Esophagus muscularis mucosa (tissue), 3 donors: ENCODE measurements at regions not wholly inside any gene's neighbourhood (a gene's known extent, or its start where the extent isn't known, plus 50 kb on each side); places are given as distances from the start of the nearest gene placed in this dataset.

Source experiments
- CTCF ChIP-seq, 3 experiments: fragments of 200-600 bp in 2 of 3; fragments of 450-650 bp in 1 of 3; sonication (generic) in 2 of 3; IDR thresholded peaks; one replicate each; pipeline ENCODE4 v1.5.1; 2017 to 2019; ENCODE audit warnings: antibody characterized with exemption in 3 of 3, mild to moderate bottlenecking in 2 of 3, moderate library complexity in 1 of 3
- EP300 ChIP-seq: sonication (generic); formaldehyde crosslinking; IDR thresholded peaks from one replicate; pipeline ENCODE4 v1.6.1; 2017; ENCODE audit warnings: antibody characterized with exemption

- TF ChIP-seq CTCF (IDR thresholded peaks at IDR 0.05) (no peak), EP300 (no peak)
Observed at GRCh38 chr19:29013325-29013724, 199.6 kb downstream of the UQCRFS1 start.
